Kidney epithelial cell (primary cell): ENCODE measurements at regions not wholly inside any gene's neighbourhood (a gene's known extent, or its start where the extent isn't known, plus 50 kb on each side); places are given as distances from the start of the nearest gene placed in this dataset.

Experiments
- DNase-seq: peaks from one replicate; pipeline ENCODE4 v3.0.0-alpha.2; 2010; ENCODE audit warnings: low read depth
- H3K27me3 ChIP-seq: 2 replicates; pipeline ENCODE4 v1.6.0; 2011; ENCODE audit warnings: low read length; ENCODE audit not compliant: control insufficient read depth, insufficient read depth
- H3K36me3 ChIP-seq: 2 replicates; pipeline ENCODE4 v1.5.1; 2011; ENCODE audit warnings: low read length; ENCODE audit not compliant: control insufficient read depth, insufficient read depth
- H3K4me3 ChIP-seq: 2 replicates; pipeline ENCODE4 v1.5.1; 2011; ENCODE audit warnings: low read depth, mild to moderate bottlenecking, control low read depth, low read length
- TF ChIP-seq, protein P1 (sequence below): IDR thresholded peaks from 2 replicates; pipeline ENCODE4 v1.5.1; 2011; ENCODE audit warnings: mild to moderate bottlenecking, moderate library complexity, low read length, control low read depth, inconsistent platforms; ENCODE audit not compliant: insufficient read depth, poor library complexity, severe bottlenecking

DNA sequence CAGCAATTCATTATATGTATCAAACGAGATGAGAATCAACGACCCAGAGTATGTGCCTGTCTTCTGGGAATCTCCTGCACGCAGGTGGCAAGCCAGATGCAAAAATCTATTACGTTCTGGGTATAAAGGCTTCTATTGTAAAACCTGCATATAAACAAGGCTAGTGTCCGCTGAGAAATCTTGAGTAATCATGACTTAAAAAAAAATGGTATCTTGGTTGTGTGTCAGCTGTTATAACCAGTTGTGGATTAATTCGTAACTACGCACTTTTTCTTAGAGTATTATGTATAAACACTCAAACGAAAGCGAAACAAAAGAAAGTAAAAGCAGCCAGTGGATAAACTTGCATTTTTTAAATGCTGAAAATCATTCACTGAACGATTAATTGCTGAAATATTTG lies 509.1 kb downstream of the RSL24D1 start:
- no peak for DNase-seq
- Histone ChIP-seq H3K36me3 (no peaks in the 10 kb centered on the region), H3K27me3 (no peaks in the 10 kb centered on the region), H3K4me3 (no peak overlapping the region)
- TF ChIP-seq, protein P1, sequence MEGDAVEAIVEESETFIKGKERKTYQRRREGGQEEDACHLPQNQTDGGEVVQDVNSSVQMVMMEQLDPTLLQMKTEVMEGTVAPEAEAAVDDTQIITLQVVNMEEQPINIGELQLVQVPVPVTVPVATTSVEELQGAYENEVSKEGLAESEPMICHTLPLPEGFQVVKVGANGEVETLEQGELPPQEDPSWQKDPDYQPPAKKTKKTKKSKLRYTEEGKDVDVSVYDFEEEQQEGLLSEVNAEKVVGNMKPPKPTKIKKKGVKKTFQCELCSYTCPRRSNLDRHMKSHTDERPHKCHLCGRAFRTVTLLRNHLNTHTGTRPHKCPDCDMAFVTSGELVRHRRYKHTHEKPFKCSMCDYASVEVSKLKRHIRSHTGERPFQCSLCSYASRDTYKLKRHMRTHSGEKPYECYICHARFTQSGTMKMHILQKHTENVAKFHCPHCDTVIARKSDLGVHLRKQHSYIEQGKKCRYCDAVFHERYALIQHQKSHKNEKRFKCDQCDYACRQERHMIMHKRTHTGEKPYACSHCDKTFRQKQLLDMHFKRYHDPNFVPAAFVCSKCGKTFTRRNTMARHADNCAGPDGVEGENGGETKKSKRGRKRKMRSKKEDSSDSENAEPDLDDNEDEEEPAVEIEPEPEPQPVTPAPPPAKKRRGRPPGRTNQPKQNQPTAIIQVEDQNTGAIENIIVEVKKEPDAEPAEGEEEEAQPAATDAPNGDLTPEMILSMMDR = no peak
